HUDEP-2 (cell line): ENCODE measurements at regions not wholly inside any gene's neighbourhood (a gene's known extent, or its start where the extent isn't known, plus 50 kb on each side); places are given as distances from the start of the nearest gene placed in this dataset.
"Not testable (repeated sequence)": the region's sequence is repeated elsewhere in the genome, so short reads cannot be mapped to it uniquely, and the experiment has no call there.

ENCODE experiments used
- DNase-seq, 76 experiments: peaks; one replicate each; lab custom pipeline; 2025; ENCODE audit not compliant: unreplicated experiment in 76 of 76; lab: John Stamatoyannopoulos, UW

DNA sequence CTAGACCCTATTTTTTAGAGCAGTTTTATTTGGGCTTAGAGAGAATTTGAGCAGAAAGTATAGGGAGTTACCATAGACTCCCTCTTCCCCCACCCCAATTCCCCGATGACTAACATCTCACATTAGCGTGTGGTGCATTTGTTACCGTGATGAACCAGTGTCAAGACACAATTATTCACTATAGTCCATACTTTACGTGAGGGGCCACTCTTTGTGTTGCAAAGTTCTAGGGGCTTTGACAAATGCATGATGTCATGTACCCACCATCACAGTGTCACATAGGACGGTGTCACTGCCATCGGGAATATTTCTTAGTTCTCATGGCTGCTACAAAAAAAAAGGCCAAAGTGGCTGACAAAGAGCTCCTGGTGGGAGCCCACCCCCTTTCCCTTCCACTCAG lies 119.1 kb downstream of the PHETA1 start:
- no peak for DNase-seq

DNA sequence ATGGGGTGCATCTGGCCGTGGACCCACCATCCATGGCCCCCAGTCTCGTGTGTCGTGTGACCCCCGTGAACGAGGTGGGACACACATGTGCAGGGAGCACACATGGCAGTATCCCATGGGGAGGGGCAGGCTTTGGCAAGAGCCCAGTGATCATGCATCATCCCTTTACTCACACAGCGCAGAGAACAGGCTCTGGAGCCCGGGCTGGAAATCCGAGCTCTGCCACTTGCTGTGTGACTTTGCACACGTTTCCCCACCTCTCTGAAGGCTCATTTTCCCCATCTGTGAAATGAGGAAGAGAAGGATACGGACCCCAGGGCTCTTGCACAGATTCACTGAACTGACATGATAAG lies 119.9 kb downstream of the PHETA1 start:
- no peak for DNase-seq

DNA sequence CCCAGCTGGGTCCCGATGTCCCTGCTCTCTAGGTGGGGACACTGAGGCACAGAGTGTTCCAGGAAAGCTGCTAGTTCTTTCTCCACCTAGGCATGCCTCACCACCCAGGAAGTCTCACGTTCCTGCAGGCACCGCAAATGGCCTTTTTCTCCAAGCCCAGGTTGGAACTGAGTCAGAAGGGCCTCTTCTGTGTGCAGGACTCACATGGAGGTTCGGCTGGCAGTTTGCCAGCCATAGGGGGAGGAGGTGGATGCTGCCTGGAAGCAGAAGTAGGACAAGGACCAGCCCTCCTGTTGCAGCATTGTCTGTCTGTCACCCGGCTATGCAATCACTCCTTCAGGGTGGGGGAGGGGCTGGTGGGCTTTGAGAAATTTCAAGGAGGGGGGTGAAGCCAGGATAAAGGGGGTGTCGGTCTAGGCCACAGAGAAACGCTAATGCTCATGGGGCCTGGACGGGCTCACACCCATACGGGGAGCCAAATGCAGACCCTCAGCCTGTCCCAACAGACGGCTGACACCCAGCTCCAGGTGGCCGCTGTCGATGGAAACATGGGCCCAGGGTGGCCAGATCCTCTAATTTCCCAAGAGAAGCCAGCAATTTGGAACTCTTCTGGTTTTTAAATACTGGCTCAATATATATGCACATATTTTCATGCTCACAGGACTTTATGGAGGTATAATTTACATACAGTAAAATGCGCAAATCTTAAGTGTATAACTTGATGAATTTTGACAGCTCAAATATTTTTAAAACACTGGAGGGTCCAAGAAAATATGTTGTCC lies 120.5 kb downstream of the PHETA1 start:
- no peak for DNase-seq

- DNase-seq = no peak
Observed at GRCh38 chr12:111247083-111247783, 121.7 kb downstream of the PHETA1 start.

DNA sequence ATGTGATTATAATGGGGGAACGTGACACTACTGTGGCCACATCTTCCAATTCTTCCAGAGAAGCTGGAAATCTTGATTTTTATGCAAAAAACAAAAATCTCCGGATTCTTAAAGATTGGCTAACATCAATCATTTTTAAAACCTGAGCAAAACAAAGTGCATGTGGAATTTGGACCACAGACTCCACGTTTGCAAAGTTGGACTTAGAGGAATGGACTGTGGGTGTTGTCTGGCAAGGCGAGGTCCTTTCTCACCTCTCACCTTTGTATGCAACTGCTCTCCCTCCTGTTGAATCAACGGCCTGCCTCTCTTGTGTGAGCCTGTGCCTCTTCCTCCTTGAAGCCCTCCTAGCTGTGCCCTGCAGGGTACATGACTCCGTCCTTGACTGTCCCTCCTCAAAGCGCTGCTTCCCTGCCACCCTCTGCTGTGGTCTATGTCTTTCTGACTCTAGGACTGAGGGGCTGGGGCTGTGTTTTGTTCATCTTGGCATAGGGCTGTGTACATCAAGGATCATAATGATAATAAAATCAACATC lies 122.4 kb downstream of the PHETA1 start:
- no peak for DNase-seq

GRCh38 chr12:111245701-111246476 lies 123.0 kb downstream of the PHETA1 start:
- no peak for DNase-seq

- no peak for DNase-seq
Observed at GRCh38 chr12:111244673-111245072, 124.2 kb downstream of the PHETA1 start.

DNA sequence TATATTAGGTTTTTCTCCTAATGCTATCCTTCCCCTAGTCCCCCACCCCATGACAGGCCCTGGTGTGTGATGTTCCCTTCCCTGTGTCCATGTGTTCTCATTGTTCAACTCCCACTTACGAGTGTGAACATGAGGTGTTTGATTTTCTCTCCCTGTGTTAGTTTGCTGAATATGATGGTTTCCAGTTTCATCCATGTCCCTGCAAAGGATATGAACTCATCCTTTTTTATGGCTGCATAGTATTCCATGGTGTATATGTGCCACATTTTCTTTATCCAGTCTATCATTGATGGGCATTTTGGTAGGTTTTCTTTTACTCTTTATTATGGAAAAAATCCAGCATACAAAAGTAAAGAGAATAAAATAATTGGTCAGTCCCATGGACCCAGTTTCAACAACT lies 126.1 kb downstream of the PHETA1 start:
- not testable (repeated sequence) for DNase-seq

GRCh38 chr12:111242184-111242583 lies 126.7 kb downstream of the PHETA1 start:
- no peak for DNase-seq

DNA sequence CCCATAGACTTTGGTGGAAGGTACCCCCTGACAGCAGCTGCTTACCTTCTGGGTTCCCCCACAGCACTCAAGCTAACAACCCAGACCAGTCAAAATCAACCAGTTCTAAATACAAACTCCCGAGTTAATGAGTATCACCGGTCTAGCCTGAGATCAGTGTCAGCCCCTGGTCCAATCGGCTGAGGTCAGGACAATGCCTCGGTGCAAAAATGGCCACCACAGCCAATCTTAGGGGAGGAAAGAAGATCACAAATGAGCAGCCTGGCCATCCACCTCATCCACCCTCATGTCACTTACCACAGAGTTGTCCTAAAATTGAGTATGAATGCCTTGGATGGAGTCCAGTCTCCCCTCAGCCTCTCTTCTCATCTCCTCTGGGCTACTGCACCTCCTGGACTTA lies 128.5 kb downstream of the PHETA1 start:
- no peak for DNase-seq

DNA sequence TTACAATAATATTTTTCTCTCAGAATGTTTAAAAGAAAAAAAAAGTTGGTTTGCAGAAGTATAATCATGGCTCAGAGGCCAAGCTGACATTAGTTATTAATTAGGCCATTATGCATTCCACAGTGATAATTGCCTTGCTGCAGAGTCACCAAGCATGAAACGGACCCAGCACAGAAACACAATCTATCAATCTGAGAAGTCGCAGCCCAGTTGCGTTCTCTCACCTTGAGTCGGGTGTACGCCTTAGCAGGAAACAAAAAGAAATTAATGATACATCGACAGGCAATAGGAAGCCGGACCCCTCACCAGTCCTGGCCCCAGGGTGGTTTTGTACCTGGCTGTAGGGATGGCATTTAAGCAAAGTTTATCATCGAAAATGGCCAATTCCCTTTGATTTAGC lies 129.7 kb downstream of the PHETA1 start:
- DNase-seq = no peak

DNA sequence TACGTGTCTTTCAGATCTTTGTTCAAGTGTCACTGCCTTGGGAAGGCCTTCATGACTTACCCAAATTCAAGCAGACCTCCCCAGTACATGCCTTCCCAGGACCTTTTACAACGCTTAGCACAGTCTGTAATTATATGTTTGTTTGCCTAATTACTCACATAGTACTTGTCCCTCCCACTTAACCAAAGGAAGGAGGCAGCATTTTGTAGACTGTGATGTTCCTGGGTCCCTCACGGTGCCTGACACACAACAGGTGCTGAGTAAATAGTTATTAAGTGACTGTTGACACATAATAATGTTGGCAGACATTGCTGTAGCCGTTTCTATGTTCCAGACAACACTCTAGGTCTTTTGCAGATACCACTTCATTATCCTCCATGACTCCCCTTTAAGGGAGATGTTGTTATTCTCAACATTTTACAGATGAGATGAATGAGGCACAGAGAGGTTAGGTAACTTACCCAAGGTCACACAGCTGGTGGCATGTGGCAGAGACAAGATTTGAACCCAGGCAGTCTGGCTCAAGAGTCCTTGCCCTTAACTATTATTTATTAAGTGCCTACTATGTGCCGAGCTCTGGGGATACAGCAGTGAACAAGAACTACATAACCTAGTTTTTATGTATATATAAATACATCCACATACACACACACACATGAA lies 130.7 kb downstream of the PHETA1 start:
- DNase-seq = no peak

DNA sequence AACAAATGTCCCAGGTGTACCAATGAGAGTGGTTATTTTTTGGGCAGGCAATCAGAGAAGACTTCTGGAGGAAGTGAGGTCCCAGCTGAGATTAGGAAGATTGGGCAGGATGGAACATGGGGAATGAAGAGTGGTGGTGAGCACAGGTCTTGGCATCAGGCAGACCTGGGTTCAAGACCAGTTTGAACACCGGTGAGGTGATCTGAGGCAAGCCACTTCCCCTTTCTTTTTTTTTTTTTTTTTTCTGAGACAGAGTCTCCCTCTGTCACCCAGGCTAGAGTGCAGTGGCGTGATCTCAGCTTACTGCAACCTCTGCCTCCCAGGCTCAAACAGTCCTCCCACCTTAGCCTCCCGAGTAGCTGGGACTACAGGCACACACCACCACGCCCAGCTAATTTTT lies 134.4 kb downstream of the PHETA1 start:
- not testable (repeated sequence) for DNase-seq

- DNase-seq = no peak
Observed at GRCh38 chr12:111233786-111234185, 135.1 kb downstream of the PHETA1 start.

DNA sequence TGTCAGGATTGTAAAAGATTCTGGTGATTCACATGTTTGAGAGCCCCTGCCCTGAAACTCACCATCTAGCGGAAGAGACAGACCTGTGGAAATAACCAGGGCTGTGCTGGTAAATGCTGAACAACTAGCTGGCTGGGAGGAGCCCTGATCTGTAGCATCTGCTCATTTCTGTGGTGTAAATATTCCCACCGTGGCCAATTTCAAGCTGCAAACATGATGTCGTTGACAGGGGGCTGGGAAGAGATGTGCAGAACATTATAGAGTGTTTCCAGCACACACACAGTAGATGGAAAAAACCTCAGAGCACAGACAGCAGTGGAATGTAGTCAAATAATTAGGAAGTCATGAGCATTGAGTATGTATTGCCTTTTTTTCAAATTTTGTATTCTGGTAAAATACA lies 138.2 kb downstream of the PHETA1 start:
- DNase-seq = no peak

- DNase-seq = no peak
Observed at GRCh38 chr12:111228916-111229666, 139.8 kb downstream of the PHETA1 start.

- no peak for DNase-seq
Observed at GRCh38 chr12:111227476-111228420, 141.1 kb downstream of the PHETA1 start.

DNA sequence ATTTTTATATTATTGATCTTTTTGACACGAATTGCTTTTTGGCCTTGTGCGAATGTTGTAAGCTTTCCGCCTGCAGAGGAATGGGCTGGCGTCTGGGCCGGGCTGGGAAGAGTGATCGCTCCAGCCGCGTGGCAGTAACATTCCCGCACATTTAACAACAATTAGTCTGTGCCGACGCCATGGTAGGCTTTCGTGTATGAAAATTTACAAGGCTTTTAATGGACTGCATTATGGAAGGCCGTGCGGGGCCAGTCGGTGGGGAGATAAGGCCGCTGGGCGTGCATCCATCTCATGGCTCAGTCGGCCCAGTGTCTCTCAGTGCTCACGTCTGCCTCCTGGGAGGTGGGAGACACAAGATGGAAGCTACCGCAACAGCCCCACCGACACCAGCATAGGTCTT lies 142.2 kb downstream of the PHETA1 start:
- no peak for DNase-seq

- DNase-seq = no peak
Observed at GRCh38 chr12:111225307-111225706, 143.6 kb downstream of the PHETA1 start.
